D341Med (cell line): ENCODE measurements at regions not wholly inside any gene's neighbourhood (a gene's known extent, or its start where the extent isn't known, plus 50 kb on each side); places are given as distances from the start of the nearest gene placed in this dataset.

Experiments
- DNase-seq: peaks from one replicate; pipeline ENCODE4 v3.0.0; 2012; ENCODE audit warnings: low spot score

GRCh38 chr4:163871078-163871477 lies 376.6 kb downstream of the TMA16 start:
- DNase-seq = no peak

- DNase-seq = no peak
These were observed 380.8 kb downstream of the TMA16 start for GRCh38 chr4:163875327-163875726.

GRCh38 chr4:163878336-163879121 lies 384.0 kb downstream of the TMA16 start:
- DNase-seq = no peak

GRCh38 chr4:163892417-163892816 lies 397.9 kb downstream of the TMA16 start:
- no peak for DNase-seq

- no peak for DNase-seq
These were observed 401.0 kb downstream of the TMA16 start for GRCh38 chr4:163895378-163896005.

GRCh38 chr4:163901319-163901718 lies 406.8 kb downstream of the TMA16 start:
- no peak for DNase-seq

GRCh38 chr4:163902417-163902816 lies 407.9 kb downstream of the TMA16 start:
- no peak for DNase-seq

GRCh38 chr4:163911891-163912290 lies 417.4 kb downstream of the TMA16 start:
- DNase-seq = no peak

- DNase-seq = no peak
These were observed 419.1 kb downstream of the TMA16 start for GRCh38 chr4:163913571-163913970.

GRCh38 chr4:163915896-163916295 lies 421.4 kb downstream of the TMA16 start:
- no peak for DNase-seq

GRCh38 chr4:163920426-163920825 lies 425.9 kb downstream of the TMA16 start:
- no peak for DNase-seq

GRCh38 chr4:163922302-163922701 lies 427.8 kb downstream of the TMA16 start:
- no peak for DNase-seq

- no peak for DNase-seq
These were observed 428.6 kb downstream of the TMA16 start for GRCh38 chr4:163923092-163923491.

GRCh38 chr4:163930086-163930485 lies 435.6 kb downstream of the TMA16 start:
- no peak for DNase-seq

- no peak for DNase-seq
These were observed 438.0 kb downstream of the TMA16 start for GRCh38 chr4:163932504-163932903.

GRCh38 chr4:163939597-163939996 lies 445.1 kb downstream of the TMA16 start:
- no peak for DNase-seq

- DNase-seq = no peak
These were observed 446.9 kb downstream of the TMA16 start for GRCh38 chr4:163941221-163941905.

GRCh38 chr4:163948920-163949455 lies 454.5 kb downstream of the TMA16 start:
- DNase-seq = no peak

- DNase-seq = no peak
These were observed 455.6 kb downstream of the TMA16 start for GRCh38 chr4:163949976-163950601.

- DNase-seq = no peak
These were observed 460.8 kb downstream of the TMA16 start for GRCh38 chr4:163955288-163955687.

GRCh38 chr4:163958751-163959150 lies 464.3 kb downstream of the TMA16 start:
- peak; percentile 10 for DNase-seq

GRCh38 chr4:163959932-163960331 lies 465.4 kb downstream of the TMA16 start:
- DNase-seq = no peak
